ENCODE measurements at regions not wholly inside any gene's neighbourhood (a gene's known extent, or its start where the extent isn't known, plus 50 kb on each side); places are given as distances from the start of the nearest gene placed in this dataset.

- in situ Hi-C loops (cut with MboI; ENCODE audit: low pct_unique_long_range_greater_than_20kb, low sequenced_read_pairs, unreplicated experiment): no loop called here
- DNase-seq (ENCODE audit: low spot score): peak; percentile 62
- no peak for TF ChIP-seq CTCF (IDR thresholded peaks at IDR 0.05; ENCODE audit: extremely low read depth, insufficient read depth, missing control alignments)
These were observed 234.4 kb upstream of the E2F8 start for GRCh38 chr11:19474954-19475721.

GRCh38 chr11:19474211-19474610 is 233.5 kb upstream of the E2F8 start:
- in situ Hi-C loops (cut with MboI; ENCODE audit: low pct_unique_long_range_greater_than_20kb, low sequenced_read_pairs, unreplicated experiment): no loop called here
- TF ChIP-seq CTCF (IDR thresholded peaks at IDR 0.05; ENCODE audit: extremely low read depth, insufficient read depth, missing control alignments): no peak
- no peak for DNase-seq (ENCODE audit: low spot score)

GRCh38 chr11:19472679-19473078 is 231.9 kb upstream of the E2F8 start:
- TF ChIP-seq CTCF (IDR thresholded peaks at IDR 0.05; ENCODE audit: extremely low read depth, insufficient read depth, missing control alignments): no peak
- DNase-seq (ENCODE audit: low spot score): no peak
- in situ Hi-C loops (cut with MboI; ENCODE audit: low pct_unique_long_range_greater_than_20kb, low sequenced_read_pairs, unreplicated experiment): no loop called here

GRCh38 chr11:19467904-19468303 is 227.2 kb upstream of the E2F8 start:
- DNase-seq (ENCODE audit: low spot score): no peak
- in situ Hi-C loops (cut with MboI; ENCODE audit: low pct_unique_long_range_greater_than_20kb, low sequenced_read_pairs, unreplicated experiment): no loop called here
- TF ChIP-seq CTCF (IDR thresholded peaks at IDR 0.05; ENCODE audit: extremely low read depth, insufficient read depth, missing control alignments): no peak

- in situ Hi-C loops (cut with MboI; ENCODE audit: low pct_unique_long_range_greater_than_20kb, low sequenced_read_pairs, unreplicated experiment): no loop called here
- no peak for TF ChIP-seq CTCF (IDR thresholded peaks at IDR 0.05; ENCODE audit: extremely low read depth, insufficient read depth, missing control alignments)
- no peak for DNase-seq (ENCODE audit: low spot score)
These were observed 225.6 kb upstream of the E2F8 start for GRCh38 chr11:19466314-19466713.

- DNase-seq (ENCODE audit: low spot score): no peak
- in situ Hi-C loops (cut with MboI; ENCODE audit: low pct_unique_long_range_greater_than_20kb, low sequenced_read_pairs, unreplicated experiment): no loop called here
- no peak for TF ChIP-seq CTCF (IDR thresholded peaks at IDR 0.05; ENCODE audit: extremely low read depth, insufficient read depth, missing control alignments)
These were observed 223.2 kb upstream of the E2F8 start for GRCh38 chr11:19463976-19464375.
